DOHH2 (cell line): ENCODE measurements at regions not wholly inside any gene's neighbourhood (a gene's known extent, or its start where the extent isn't known, plus 50 kb on each side); places are given as distances from the start of the nearest gene placed in this dataset.

Source experiments
- EZH2phosphoT487 ChIP-seq: fragments of 200-600 bp; sonication (generic); IDR thresholded peaks from 2 replicates; pipeline ENCODE4 v1.6.1; 2017; ENCODE audit warnings: borderline replicate concordance, mild to moderate bottlenecking, antibody characterized with exemption, low read length, moderate library complexity, mixed read lengths
- TF ChIP-seq, protein P1 (sequence below): fragments of 200-600 bp; sonication (generic); IDR thresholded peaks from one replicate; pipeline ENCODE4 v1.5.1; 2014; ENCODE audit warnings: antibody characterized with exemption, mild to moderate bottlenecking, low read depth, low read length; ENCODE audit not compliant: poor library complexity, severe bottlenecking

DNA sequence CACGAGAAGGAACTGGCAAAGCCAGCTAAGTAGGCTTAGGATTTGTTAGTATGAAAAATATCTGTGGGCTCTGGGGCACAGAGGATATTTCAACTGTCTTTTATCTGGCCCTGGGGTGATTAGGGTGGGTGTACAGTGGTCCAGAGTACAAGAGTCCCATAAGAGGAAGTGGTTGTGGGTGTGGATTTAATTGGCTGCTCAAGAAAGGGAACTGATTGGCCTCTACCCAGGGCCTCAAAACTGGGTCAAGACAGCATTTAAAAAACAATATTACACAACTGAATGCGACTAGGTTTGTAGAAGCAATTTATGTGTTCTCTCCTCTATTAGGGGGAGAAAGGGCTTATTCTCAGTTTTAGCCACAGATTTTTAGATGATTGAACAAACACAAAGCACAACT, 1353.4 kb upstream of the WWC1 start:
- TF ChIP-seq, protein P1, sequence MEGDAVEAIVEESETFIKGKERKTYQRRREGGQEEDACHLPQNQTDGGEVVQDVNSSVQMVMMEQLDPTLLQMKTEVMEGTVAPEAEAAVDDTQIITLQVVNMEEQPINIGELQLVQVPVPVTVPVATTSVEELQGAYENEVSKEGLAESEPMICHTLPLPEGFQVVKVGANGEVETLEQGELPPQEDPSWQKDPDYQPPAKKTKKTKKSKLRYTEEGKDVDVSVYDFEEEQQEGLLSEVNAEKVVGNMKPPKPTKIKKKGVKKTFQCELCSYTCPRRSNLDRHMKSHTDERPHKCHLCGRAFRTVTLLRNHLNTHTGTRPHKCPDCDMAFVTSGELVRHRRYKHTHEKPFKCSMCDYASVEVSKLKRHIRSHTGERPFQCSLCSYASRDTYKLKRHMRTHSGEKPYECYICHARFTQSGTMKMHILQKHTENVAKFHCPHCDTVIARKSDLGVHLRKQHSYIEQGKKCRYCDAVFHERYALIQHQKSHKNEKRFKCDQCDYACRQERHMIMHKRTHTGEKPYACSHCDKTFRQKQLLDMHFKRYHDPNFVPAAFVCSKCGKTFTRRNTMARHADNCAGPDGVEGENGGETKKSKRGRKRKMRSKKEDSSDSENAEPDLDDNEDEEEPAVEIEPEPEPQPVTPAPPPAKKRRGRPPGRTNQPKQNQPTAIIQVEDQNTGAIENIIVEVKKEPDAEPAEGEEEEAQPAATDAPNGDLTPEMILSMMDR: no peak
- no peak for TF ChIP-seq EZH2phosphoT487
